ENCODE measurements at regions not wholly inside any gene's neighbourhood (a gene's known extent, or its start where the extent isn't known, plus 50 kb on each side); places are given as distances from the start of the nearest gene placed in this dataset.

- intact Hi-C loops (cut with micrococcal nuclease): no loop called here
These were observed 265.0 kb upstream of the MARCKS start for GRCh38 chr6:113591896-113592827.

- intact Hi-C loops (cut with micrococcal nuclease): no loop called here
These were observed 262.4 kb upstream of the MARCKS start for GRCh38 chr6:113594726-113595125.

- intact Hi-C loops (cut with micrococcal nuclease): no loop called here
These were observed 261.2 kb upstream of the MARCKS start for GRCh38 chr6:113595911-113596376.

- intact Hi-C loops (cut with micrococcal nuclease): no loop called here
These were observed 260.5 kb upstream of the MARCKS start for GRCh38 chr6:113596387-113597230.

- intact Hi-C loops (cut with micrococcal nuclease): no loop called here
These were observed 259.9 kb upstream of the MARCKS start for GRCh38 chr6:113597231-113597583.

- intact Hi-C loops (cut with micrococcal nuclease): no loop called here
These were observed 258.4 kb upstream of the MARCKS start for GRCh38 chr6:113598786-113599185.

GRCh38 chr6:113599444-113599843 lies 257.7 kb upstream of the MARCKS start:
- intact Hi-C loops (cut with micrococcal nuclease): no loop called here

- intact Hi-C loops (cut with micrococcal nuclease): no loop called here
These were observed 256.4 kb upstream of the MARCKS start for GRCh38 chr6:113600551-113601339.

GRCh38 chr6:113607821-113608545 lies 249.2 kb upstream of the MARCKS start:
- intact Hi-C loops (cut with micrococcal nuclease): no loop called here

GRCh38 chr6:113610377-113610988 lies 246.7 kb upstream of the MARCKS start:
- intact Hi-C loops (cut with micrococcal nuclease): no loop called here

- intact Hi-C loops (cut with micrococcal nuclease): no loop called here
These were observed 240.4 kb upstream of the MARCKS start for GRCh38 chr6:113616701-113617274.

- intact Hi-C loops (cut with micrococcal nuclease): no loop called here
These were observed 238.1 kb upstream of the MARCKS start for GRCh38 chr6:113619077-113619476.

GRCh38 chr6:113620386-113620785 lies 236.8 kb upstream of the MARCKS start:
- intact Hi-C loops (cut with micrococcal nuclease): no loop called here

GRCh38 chr6:113622254-113622653 lies 234.9 kb upstream of the MARCKS start:
- intact Hi-C loops (cut with micrococcal nuclease): no loop called here

GRCh38 chr6:113623129-113623528 lies 234.0 kb upstream of the MARCKS start:
- intact Hi-C loops (cut with micrococcal nuclease): no loop called here

GRCh38 chr6:113625850-113626249 lies 231.3 kb upstream of the MARCKS start:
- intact Hi-C loops (cut with micrococcal nuclease): no loop called here

- intact Hi-C loops (cut with micrococcal nuclease): no loop called here
These were observed 230.7 kb upstream of the MARCKS start for GRCh38 chr6:113626475-113626874.

GRCh38 chr6:113627480-113627879 lies 229.7 kb upstream of the MARCKS start:
- intact Hi-C loops (cut with micrococcal nuclease): no loop called here

- intact Hi-C loops (cut with micrococcal nuclease): no loop called here
These were observed 227.9 kb upstream of the MARCKS start for GRCh38 chr6:113629256-113629655.

All from T-helper 1 cell treated with Interleukin-12 subunit alpha and Interleukin-12 subunit beta and Interleukin-4 antibody, amounts not matched to agents 30 ng/mL and 1 ng/mL, for 36 hours (primary cell).